Heart right ventricle (tissue), 16 donors: ENCODE measurements at regions not wholly inside any gene's neighbourhood (a gene's known extent, or its start where the extent isn't known, plus 50 kb on each side); places are given as distances from the start of the nearest gene placed in this dataset.

Experiments
- ATAC-seq, 8 donors: fragments of 200-7000 bp; cut with Tn5 transposase; one replicate each; pipeline ENCODE4 v1.9.1; 2020; ENCODE audit warnings: mild to moderate bottlenecking in 8 of 8, moderate library complexity in 8 of 8, moderate number of reproducible peaks in 1 of 8
- DNase-seq, 2 donors: peaks; one replicate each; pipeline ENCODE4 v3.0.0-alpha.2; 2020
- H3K27ac ChIP-seq, 10 donors: fragments of 200-600 bp; sonication (generic) in 2 of 10; one replicate each; pipeline versions ENCODE4 v1.5.0 to v1.8.0; 2020 to 2022; ENCODE audit warnings: mild to moderate bottlenecking in 3 of 10
- H3K27me3 ChIP-seq, 7 donors: fragments of 200-600 bp; one replicate each; pipeline ENCODE4 v1.8.0; 2021 to 2022; ENCODE audit warnings: mild to moderate bottlenecking in 2 of 7
- H3K36me3 ChIP-seq, 9 donors: fragments of 200-600 bp; sonication (generic) in 1 of 9; one replicate each; pipeline versions ENCODE4 v1.5.0 to v1.8.0; 2020 to 2022; ENCODE audit warnings: mild to moderate bottlenecking in 2 of 9
- H3K4me1 ChIP-seq, 9 donors: fragments of 200-600 bp; sonication (generic) in 1 of 9; one replicate each; pipeline versions ENCODE4 v1.5.0 to v1.8.0; 2020 to 2022; ENCODE audit warnings: mild to moderate bottlenecking in 4 of 9
- H3K4me3 ChIP-seq, 10 donors: fragments of 200-600 bp; sonication (generic) in 2 of 10; one replicate each; pipeline versions ENCODE4 v1.5.0 to v1.8.0; 2020 to 2022; ENCODE audit warnings: mild to moderate bottlenecking in 7 of 10, moderate library complexity in 2 of 10
- H3K9me3 ChIP-seq, 11 donors: fragments of 200-600 bp in 10 of 11; sonication (generic) in 2 of 11; one replicate each; pipeline versions ENCODE4 v1.5.0 to v1.8.0; 2013 to 2022; ENCODE audit warnings: mild to moderate bottlenecking in 2 of 11, control low read depth in 1 of 11, moderate library complexity in 1 of 11
- CTCF ChIP-seq, 9 donors: fragments of 200-600 bp; sonication (generic) in 2 of 9; IDR thresholded peaks; one replicate each; pipeline versions ENCODE4 v1.5.0 to v1.8.0; 2021 to 2022; ENCODE audit warnings: antibody characterized with exemption in 9 of 9, mild to moderate bottlenecking in 5 of 9, moderate library complexity in 1 of 9
- WGBS, 2 donors: extraction: QIAGEN DNeasy Blood & Tissue Kit; methylation state at CpG; one replicate each; pipeline ENCODE4 v1.1.7; 2013; ENCODE audit warnings: inconsistent platforms in 1 of 2; 5-methylcytosine and 5-hydroxymethylcytosine counted together
- intact Hi-C, 10 donors: fragments of 100-400 bp; cut with DNase I; formaldehyde crosslinking; loops; one replicate each; pipeline versions ENCODE4 v1.11.1 to v1.14.2; 2022
- donor health status: Arrhythmogenic right ventricular cardiomyopathy.
- donor health status: ischemic (EF 13 %, LVEDD 7.1; RV severe dilation, severe dysfunction).
- donor health status: healthy with polysubstance abuse.
- donor health status: DM: no; HTN: yes; CAD: no.
- donor health status: DM: no; HTN: no; CAD: no.
- donor health status: ischemic (EF 25% LVEDD 6.9; RV normal size, moderate dysfunction).
- donor health status: ischemic (EF 25% LVEDD 5.7; RV mildly dilated, moderate dysfunction).
- donor health status: healthy.
- donor health status: DM: yes; HTN: yes; CAD: no.
- donor health status: Ischemic cardiomyopathy.
- donor health status: ischemic (EF 35%, LVEDD 5.7; RV mildly dilated, moderate dysfunction).
- donor health status: nonischemic (EF 11% LVEDD 7.7; RV severe dilation, severe dysfunction).
- donor health status: DM: yes; HTN: yes; CAD: no.
- donor health status: PGD.
- donor health status: ischemic (EF 29% LVEDD 5.4; RV normal size, mild dysfunction).
- donor health status: nonischemic (EF 23%, LVEDD 6.1; RV moderate dilation, normal function).

DNA sequence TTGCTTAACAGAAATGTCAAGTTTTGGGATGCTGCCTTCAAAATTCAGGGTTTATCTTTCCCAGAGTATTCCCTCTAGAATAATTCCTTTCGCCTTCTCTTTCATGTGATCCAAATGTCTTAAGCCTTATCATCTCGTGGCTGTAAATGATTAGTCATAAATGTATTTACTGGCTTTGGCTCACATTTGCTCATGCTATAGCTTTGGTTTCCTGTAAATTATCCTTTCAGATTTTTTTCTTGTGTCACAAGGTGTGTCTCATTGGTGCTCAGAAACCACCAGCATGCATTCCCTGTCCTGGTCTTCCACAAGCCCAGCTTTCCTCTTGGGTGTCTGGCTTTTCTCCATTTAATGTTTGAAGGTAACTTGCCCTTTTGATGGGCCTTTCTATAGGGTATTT, 692.7 kb upstream of the ALCAM start:
- peaks cover 0 to 12% (median 0%) of the 10 kb centered on the region in 11 donors for H3K9me3 ChIP-seq
- no peak for ATAC-seq
- whole genome bisulfite sequencing, 2 donors, result 52 to 55% methylated on average over 2 of the region's 2 CpGs
- TF ChIP-seq CTCF (IDR thresholded peaks at IDR 0.05), result no peak
- intact Hi-C loops, result loop anchor here in 1 of 10 donors (5.0 kb wide), 1 partner anchor 428 kb away; no protein-coding TSS in a partner anchor
- no peak overlapping the region for H3K27ac ChIP-seq
- H3K4me1 ChIP-seq, result no peaks in the 10 kb centered on the region
- no peak overlapping the region for H3K4me3 ChIP-seq
- H3K27me3 ChIP-seq, result no peaks in the 10 kb centered on the region
- H3K36me3 ChIP-seq, result no peaks in the 10 kb centered on the region
- DNase-seq, result no peak

- ATAC-seq, result no peak
- peaks cover 0 to 17% (median 3%) of the 10 kb centered on the region in 11 donors for H3K9me3 ChIP-seq
- TF ChIP-seq CTCF (IDR thresholded peaks at IDR 0.05), result no peak
- 71 to 78% methylated on average over 3 of the region's 3 CpGs for WGBS, 2 donors
- intact Hi-C loops, result no loop called here
- no peak overlapping the region for H3K4me3 ChIP-seq
- no peak for DNase-seq
- H3K36me3 ChIP-seq, result no peaks in the 10 kb centered on the region
- H3K27ac ChIP-seq, result no peak overlapping the region
- no peaks in the 10 kb centered on the region for H3K4me1 ChIP-seq
- no peaks in the 10 kb centered on the region for H3K27me3 ChIP-seq
Observed at GRCh38 chr3:104676241-104676640, 690.5 kb upstream of the ALCAM start.

GRCh38 chr3:104677932-104678331, 688.8 kb upstream of the ALCAM start:
- intact Hi-C loops, result no loop called here
- DNase-seq (no peak), ATAC-seq (no peak)
- Histone ChIP-seq H3K4me1 (no peaks in the 10 kb centered on the region), H3K27me3 (no peaks in the 10 kb centered on the region), H3K4me3 (no peak overlapping the region), H3K36me3 (no peaks in the 10 kb centered on the region), H3K9me3 (peaks cover 0 to 17% (median 3%) of the 10 kb centered on the region in 11 donors), H3K27ac (no peak overlapping the region)
- 91 to 96% methylated on average over 4 of the region's 4 CpGs for WGBS, 2 donors
- TF ChIP-seq CTCF (IDR thresholded peaks at IDR 0.05), result no peak

- Histone ChIP-seq H3K4me1 (no peaks in the 10 kb centered on the region), H3K4me3 (no peak overlapping the region), H3K27ac (no peak overlapping the region), H3K27me3 (no peaks in the 10 kb centered on the region), H3K36me3 (no peaks in the 10 kb centered on the region), H3K9me3 (peaks cover 0 to 31% (median 0%) of the 10 kb centered on the region in 11 donors)
- no peak for TF ChIP-seq CTCF (IDR thresholded peaks at IDR 0.05)
- intact Hi-C loops, result no loop called here
- ATAC-seq (no peak), DNase-seq (no peak)
Observed at GRCh38 chr3:104685492-104685891, 681.2 kb upstream of the ALCAM start.
